Panc1 (cell line): ENCODE measurements at regions not wholly inside any gene's neighbourhood (a gene's known extent, or its start where the extent isn't known, plus 50 kb on each side); places are given as distances from the start of the nearest gene placed in this dataset.
A peak's percentile ranks its signal among the peaks of the same experiment; 100 is the strongest.

Experiments used
- ATAC-seq: fragments of 200-7000 bp; cut with Tn5 transposase; 2 replicates; pipeline ENCODE4 v1.9.1; 2020; ENCODE audit warnings: mild to moderate bottlenecking, moderate library complexity
- BruUV-seq: library from RNA; stranded (reverse); fragments of 400-500 nt; replicated peaks from 2 replicates; lab custom pipeline; 2021; lab: Mats Ljungman, UMichigan
- CTCF ChIA-PET: fragments of 300-600 bp; sonication (Branson Sonifier 250); formaldehyde crosslinking; loops from one replicate; lab custom pipeline; 2022; ENCODE audit warnings: antibody characterized with exemption; lab: Charles Lee
- POLR2A ChIA-PET: fragments of 300-600 bp; sonication (Branson Sonifier 250); formaldehyde crosslinking; loops from one replicate; lab custom pipeline; 2022; ENCODE audit warnings: antibody characterized with exemption; lab: Charles Lee
- DNase-seq: peaks from one replicate; pipeline ENCODE4 v3.0.0-alpha.2; 2010; ENCODE audit warnings: low read depth, low spot score
- H3K27ac ChIP-seq: 2 replicates; pipeline ENCODE4 v1.5.1; 2011; ENCODE audit warnings: mild to moderate bottlenecking, low read length, inconsistent platforms
- H3K27me3 ChIP-seq: fragments of 200-500 bp; sonication (Bioruptor generic); 2 replicates; pipeline ENCODE4 v1.6.0; 2014; ENCODE audit warnings: low read length, inconsistent platforms; ENCODE audit not compliant: control insufficient read depth, insufficient read depth
- H3K36me3 ChIP-seq: fragments of 200-500 bp; sonication (Bioruptor generic); 2 replicates; pipeline ENCODE4 v1.5.1; 2014; ENCODE audit warnings: inconsistent platforms, mild to moderate bottlenecking, low read length, moderate library complexity; ENCODE audit not compliant: control insufficient read depth, insufficient read depth
- H3K4me1 ChIP-seq: 2 replicates; pipeline ENCODE4 v1.5.1; 2011; ENCODE audit warnings: inconsistent platforms, mild to moderate bottlenecking, low read length, moderate library complexity; ENCODE audit not compliant: control insufficient read depth, insufficient read depth
- H3K4me3 ChIP-seq, 2 experiments: 2 replicates each; pipeline ENCODE4 v1.5.1; 2011 to 2012; ENCODE audit warnings: low read depth in 2 of 2, low read length in 2 of 2, mild to moderate bottlenecking in 2 of 2, inconsistent platforms in 1 of 2, moderate library complexity in 1 of 2
- H3K9me3 ChIP-seq: fragments of 200-500 bp; sonication (Bioruptor generic); 2 replicates; pipeline ENCODE4 v1.5.1; 2014; ENCODE audit warnings: low read depth, mild to moderate bottlenecking, inconsistent platforms, low read length, moderate library complexity; ENCODE audit not compliant: control insufficient read depth, insufficient read depth
- CTCF ChIP-seq: fragments of 450-650 bp; IDR thresholded peaks from 2 replicates; pipeline ENCODE4 v1.5.1; 2017; ENCODE audit warnings: mild to moderate bottlenecking
- POLR2AphosphoS5 ChIP-seq: IDR thresholded peaks from 2 replicates; pipeline ENCODE4 v1.6.1; 2012; ENCODE audit warnings: mild to moderate bottlenecking, low read depth, low read length, moderate library complexity
- SIN3A ChIP-seq: IDR thresholded peaks from 2 replicates; pipeline ENCODE4 v1.6.1; 2012; ENCODE audit warnings: low read depth, mild to moderate bottlenecking, low read length, moderate library complexity, borderline replicate concordance; ENCODE audit not compliant: insufficient read depth
- TCF7L2 ChIP-seq: IDR thresholded peaks from 2 replicates; pipeline ENCODE4 v1.6.1; 2011; ENCODE audit warnings: mild to moderate bottlenecking, low read depth, low read length, inconsistent platforms
- in situ Hi-C: cut with HindIII; loops from 2 replicates; pipeline ENCODE4 v1.10.0; 2016; ENCODE audit warnings: low sequenced_read_pairs, low pct_unique_long_range_greater_than_20kb
- intact Hi-C: fragments of 100-400 bp; cut with micrococcal nuclease; formaldehyde crosslinking; loops from one replicate; pipeline ENCODE4 v1.10.0; 2022; ENCODE audit not compliant: unreplicated experiment
- TF ChIP-seq, protein P1 (sequence below), 2 experiments: IDR thresholded peaks; 2 replicates each; pipeline ENCODE4 v1.6.1; 2011 to 2012; ENCODE audit warnings: low read depth in 2 of 2, control low read depth in 1 of 2, low read length in 1 of 2, mild to moderate bottlenecking in 1 of 2, moderate library complexity in 1 of 2; ENCODE audit not compliant: insufficient read depth in 1 of 2

DNA sequence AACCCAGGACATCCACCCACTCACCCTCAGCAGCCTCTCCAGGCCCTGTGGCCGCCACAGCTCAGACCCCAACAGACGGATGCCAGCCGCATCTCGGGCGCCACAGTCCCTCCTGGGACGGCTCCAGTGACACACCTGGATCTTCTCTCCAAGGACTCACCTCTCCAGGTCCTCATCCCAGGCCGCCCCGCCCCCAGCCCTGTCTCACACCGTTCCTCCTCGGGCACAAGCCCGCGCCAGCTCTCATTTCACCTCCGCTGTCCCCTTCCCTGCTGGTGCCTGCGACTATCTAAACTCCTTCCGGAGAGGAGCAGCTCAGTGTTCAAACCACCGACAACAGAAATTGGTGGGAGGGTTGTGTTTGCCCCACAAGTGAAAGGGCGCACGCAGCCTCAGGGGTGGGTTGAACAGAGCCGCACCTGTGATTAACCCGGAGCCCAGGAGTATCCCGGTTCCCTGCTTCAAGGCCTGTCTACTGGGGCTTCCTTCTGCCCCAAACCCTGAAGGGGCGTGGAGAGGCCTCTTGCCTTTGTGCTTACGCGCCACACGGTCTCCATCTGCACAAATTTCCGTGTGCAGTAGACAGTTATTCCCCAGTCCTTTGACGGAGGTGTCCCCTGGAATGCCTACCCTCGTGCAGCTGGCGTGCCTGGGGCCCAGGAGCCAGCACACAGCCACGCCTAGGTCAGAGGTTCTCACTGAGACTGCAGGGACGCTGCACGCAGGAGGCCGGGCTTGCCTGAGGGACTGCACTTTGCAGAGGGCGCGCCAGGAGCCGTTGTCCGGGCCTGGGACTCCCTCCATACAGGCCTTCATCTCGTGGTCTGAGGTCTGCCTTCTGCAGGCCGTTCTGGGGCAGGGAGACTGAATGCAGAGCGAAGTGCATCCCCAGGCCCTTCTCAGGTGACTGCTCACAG, 232.7 kb downstream of the DLL1 start:
- no peaks in the 10 kb centered on the region for H3K27me3 ChIP-seq
- in situ Hi-C loops: no loop called here
- POLR2A ChIA-PET: no interaction called here

GRCh38 chr6:170057034-170057734, 233.7 kb downstream of the DLL1 start:
- ATAC-seq (0 out of 2 replicates have a peak, but pooled peaks have one; percentile 33), DNase-seq (no peak)
- H3K27ac ChIP-seq: no peak overlapping the region
- POLR2A ChIA-PET: no interaction called here
- no peaks in the 10 kb centered on the region for H3K27me3 ChIP-seq
- no peaks in the 10 kb centered on the region; the same call in 1 of the 2 replicates for H3K4me1 ChIP-seq
- in situ Hi-C loops: no loop called here
- H3K36me3 ChIP-seq: no peaks in the 10 kb centered on the region
- no TSS peak for BruUV-seq
- no peak overlapping the region for H3K4me3 ChIP-seq
- H3K9me3 ChIP-seq: no peaks in the 10 kb centered on the region
- CTCF ChIA-PET: no interaction called here
- intact Hi-C loops: no loop called here
- TF ChIP-seq POLR2AphosphoS5: no peak
- TF ChIP-seq SIN3A: no peak
- no peak for TF ChIP-seq TCF7L2
- TF ChIP-seq, protein P1, sequence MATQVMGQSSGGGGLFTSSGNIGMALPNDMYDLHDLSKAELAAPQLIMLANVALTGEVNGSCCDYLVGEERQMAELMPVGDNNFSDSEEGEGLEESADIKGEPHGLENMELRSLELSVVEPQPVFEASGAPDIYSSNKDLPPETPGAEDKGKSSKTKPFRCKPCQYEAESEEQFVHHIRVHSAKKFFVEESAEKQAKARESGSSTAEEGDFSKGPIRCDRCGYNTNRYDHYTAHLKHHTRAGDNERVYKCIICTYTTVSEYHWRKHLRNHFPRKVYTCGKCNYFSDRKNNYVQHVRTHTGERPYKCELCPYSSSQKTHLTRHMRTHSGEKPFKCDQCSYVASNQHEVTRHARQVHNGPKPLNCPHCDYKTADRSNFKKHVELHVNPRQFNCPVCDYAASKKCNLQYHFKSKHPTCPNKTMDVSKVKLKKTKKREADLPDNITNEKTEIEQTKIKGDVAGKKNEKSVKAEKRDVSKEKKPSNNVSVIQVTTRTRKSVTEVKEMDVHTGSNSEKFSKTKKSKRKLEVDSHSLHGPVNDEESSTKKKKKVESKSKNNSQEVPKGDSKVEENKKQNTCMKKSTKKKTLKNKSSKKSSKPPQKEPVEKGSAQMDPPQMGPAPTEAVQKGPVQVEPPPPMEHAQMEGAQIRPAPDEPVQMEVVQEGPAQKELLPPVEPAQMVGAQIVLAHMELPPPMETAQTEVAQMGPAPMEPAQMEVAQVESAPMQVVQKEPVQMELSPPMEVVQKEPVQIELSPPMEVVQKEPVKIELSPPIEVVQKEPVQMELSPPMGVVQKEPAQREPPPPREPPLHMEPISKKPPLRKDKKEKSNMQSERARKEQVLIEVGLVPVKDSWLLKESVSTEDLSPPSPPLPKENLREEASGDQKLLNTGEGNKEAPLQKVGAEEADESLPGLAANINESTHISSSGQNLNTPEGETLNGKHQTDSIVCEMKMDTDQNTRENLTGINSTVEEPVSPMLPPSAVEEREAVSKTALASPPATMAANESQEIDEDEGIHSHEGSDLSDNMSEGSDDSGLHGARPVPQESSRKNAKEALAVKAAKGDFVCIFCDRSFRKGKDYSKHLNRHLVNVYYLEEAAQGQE (IDR thresholded peaks at IDR 0.05; ENCODE audit: insufficient read depth in 1 of 2, low read depth in 2 of 2, low read length in 1 of 2): no peak
- no peak for TF ChIP-seq CTCF

More for the DNA sequence above, 232.7 kb downstream of the DLL1 start:
- BruUV-seq: no TSS peak
- no peak overlapping the region for H3K27ac ChIP-seq
- CTCF ChIA-PET: no interaction called here
- H3K9me3 ChIP-seq: no peaks in the 10 kb centered on the region
- H3K36me3 ChIP-seq: no peaks in the 10 kb centered on the region
- ATAC-seq: peak; percentile 25; the same call in 1 of the 2 replicates
- TF ChIP-seq POLR2AphosphoS5 (no peak), SIN3A (no peak), TCF7L2 (no peak), CTCF (no peak)
- TF ChIP-seq, protein P1 (IDR thresholded peaks at IDR 0.05; ENCODE audit: insufficient read depth in 1 of 2, low read depth in 2 of 2, low read length in 1 of 2): no peak
- no peaks in the 10 kb centered on the region; the same call in 1 of the 2 replicates for H3K4me1 ChIP-seq
- no peak overlapping the region for H3K4me3 ChIP-seq
- intact Hi-C loops: no loop called here
- DNase-seq: no peak
